Panc1 (cell line): ENCODE measurements at regions not wholly inside any gene's neighbourhood (a gene's known extent, or its start where the extent isn't known, plus 50 kb on each side); places are given as distances from the start of the nearest gene placed in this dataset.

Experiments used
- ATAC-seq: fragments of 200-7000 bp; cut with Tn5 transposase; 2 replicates; pipeline ENCODE4 v1.9.1; 2020; ENCODE audit warnings: mild to moderate bottlenecking, moderate library complexity
- BruUV-seq: library from RNA; stranded (reverse); fragments of 400-500 nt; replicated peaks from 2 replicates; lab custom pipeline; 2021; lab: Mats Ljungman, UMichigan
- CTCF ChIA-PET: fragments of 300-600 bp; sonication (Branson Sonifier 250); formaldehyde crosslinking; loops from one replicate; lab custom pipeline; 2022; ENCODE audit warnings: antibody characterized with exemption; lab: Charles Lee
- POLR2A ChIA-PET: fragments of 300-600 bp; sonication (Branson Sonifier 250); formaldehyde crosslinking; loops from one replicate; lab custom pipeline; 2022; ENCODE audit warnings: antibody characterized with exemption; lab: Charles Lee
- DNase-seq: peaks from one replicate; pipeline ENCODE4 v3.0.0-alpha.2; 2010; ENCODE audit warnings: low read depth, low spot score
- H3K27ac ChIP-seq: 2 replicates; pipeline ENCODE4 v1.5.1; 2011; ENCODE audit warnings: mild to moderate bottlenecking, low read length, inconsistent platforms
- H3K27me3 ChIP-seq: fragments of 200-500 bp; sonication (Bioruptor generic); 2 replicates; pipeline ENCODE4 v1.6.0; 2014; ENCODE audit warnings: low read length, inconsistent platforms; ENCODE audit not compliant: control insufficient read depth, insufficient read depth
- H3K36me3 ChIP-seq: fragments of 200-500 bp; sonication (Bioruptor generic); 2 replicates; pipeline ENCODE4 v1.5.1; 2014; ENCODE audit warnings: inconsistent platforms, mild to moderate bottlenecking, low read length, moderate library complexity; ENCODE audit not compliant: control insufficient read depth, insufficient read depth
- H3K4me1 ChIP-seq: 2 replicates; pipeline ENCODE4 v1.5.1; 2011; ENCODE audit warnings: inconsistent platforms, mild to moderate bottlenecking, low read length, moderate library complexity; ENCODE audit not compliant: control insufficient read depth, insufficient read depth
- H3K4me3 ChIP-seq, 2 experiments: 2 replicates each; pipeline ENCODE4 v1.5.1; 2011 to 2012; ENCODE audit warnings: low read depth in 2 of 2, low read length in 2 of 2, mild to moderate bottlenecking in 2 of 2, inconsistent platforms in 1 of 2, moderate library complexity in 1 of 2
- H3K9me3 ChIP-seq: fragments of 200-500 bp; sonication (Bioruptor generic); 2 replicates; pipeline ENCODE4 v1.5.1; 2014; ENCODE audit warnings: low read depth, mild to moderate bottlenecking, inconsistent platforms, low read length, moderate library complexity; ENCODE audit not compliant: control insufficient read depth, insufficient read depth
- POLR2AphosphoS5 ChIP-seq: IDR thresholded peaks from 2 replicates; pipeline ENCODE4 v1.6.1; 2012; ENCODE audit warnings: mild to moderate bottlenecking, low read depth, low read length, moderate library complexity
- REST ChIP-seq, 2 experiments: IDR thresholded peaks; 2 replicates each; pipeline ENCODE4 v1.6.1; 2011 to 2012; ENCODE audit warnings: low read depth in 2 of 2, control low read depth in 1 of 2, low read length in 1 of 2, mild to moderate bottlenecking in 1 of 2, moderate library complexity in 1 of 2; ENCODE audit not compliant: insufficient read depth in 1 of 2
- SIN3A ChIP-seq: IDR thresholded peaks from 2 replicates; pipeline ENCODE4 v1.6.1; 2012; ENCODE audit warnings: low read depth, mild to moderate bottlenecking, low read length, moderate library complexity, borderline replicate concordance; ENCODE audit not compliant: insufficient read depth
- TCF7L2 ChIP-seq: IDR thresholded peaks from 2 replicates; pipeline ENCODE4 v1.6.1; 2011; ENCODE audit warnings: mild to moderate bottlenecking, low read depth, low read length, inconsistent platforms
- in situ Hi-C: cut with HindIII; loops from 2 replicates; pipeline ENCODE4 v1.10.0; 2016; ENCODE audit warnings: low sequenced_read_pairs, low pct_unique_long_range_greater_than_20kb
- intact Hi-C: fragments of 100-400 bp; cut with micrococcal nuclease; formaldehyde crosslinking; loops from one replicate; pipeline ENCODE4 v1.10.0; 2022; ENCODE audit not compliant: unreplicated experiment
- TF ChIP-seq, protein P1 (sequence below): fragments of 450-650 bp; IDR thresholded peaks from 2 replicates; pipeline ENCODE4 v1.5.1; 2017; ENCODE audit warnings: mild to moderate bottlenecking

GRCh38 chr4:181952478-181952877 is 290.7 kb upstream of the TENM3 start:
- no peaks in the 10 kb centered on the region for H3K4me1 ChIP-seq
- no peak for TF ChIP-seq POLR2AphosphoS5
- TF ChIP-seq SIN3A: no peak
- TF ChIP-seq, protein P1, sequence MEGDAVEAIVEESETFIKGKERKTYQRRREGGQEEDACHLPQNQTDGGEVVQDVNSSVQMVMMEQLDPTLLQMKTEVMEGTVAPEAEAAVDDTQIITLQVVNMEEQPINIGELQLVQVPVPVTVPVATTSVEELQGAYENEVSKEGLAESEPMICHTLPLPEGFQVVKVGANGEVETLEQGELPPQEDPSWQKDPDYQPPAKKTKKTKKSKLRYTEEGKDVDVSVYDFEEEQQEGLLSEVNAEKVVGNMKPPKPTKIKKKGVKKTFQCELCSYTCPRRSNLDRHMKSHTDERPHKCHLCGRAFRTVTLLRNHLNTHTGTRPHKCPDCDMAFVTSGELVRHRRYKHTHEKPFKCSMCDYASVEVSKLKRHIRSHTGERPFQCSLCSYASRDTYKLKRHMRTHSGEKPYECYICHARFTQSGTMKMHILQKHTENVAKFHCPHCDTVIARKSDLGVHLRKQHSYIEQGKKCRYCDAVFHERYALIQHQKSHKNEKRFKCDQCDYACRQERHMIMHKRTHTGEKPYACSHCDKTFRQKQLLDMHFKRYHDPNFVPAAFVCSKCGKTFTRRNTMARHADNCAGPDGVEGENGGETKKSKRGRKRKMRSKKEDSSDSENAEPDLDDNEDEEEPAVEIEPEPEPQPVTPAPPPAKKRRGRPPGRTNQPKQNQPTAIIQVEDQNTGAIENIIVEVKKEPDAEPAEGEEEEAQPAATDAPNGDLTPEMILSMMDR: no peak
- no peak for TF ChIP-seq REST (IDR thresholded peaks at IDR 0.05; ENCODE audit: insufficient read depth in 1 of 2, low read depth in 2 of 2, low read length in 1 of 2)
- no peak for TF ChIP-seq TCF7L2
- no peak for DNase-seq
- H3K27ac ChIP-seq: no peak overlapping the region
- no peak overlapping the region for H3K4me3 ChIP-seq
- BruUV-seq: no TSS peak
- CTCF ChIA-PET: no interaction called here
- ATAC-seq: no peak
- in situ Hi-C loops: no loop called here
- H3K27me3 ChIP-seq: no peaks in the 10 kb centered on the region
- intact Hi-C loops: no loop called here
- H3K36me3 ChIP-seq: no peaks in the 10 kb centered on the region
- H3K9me3 ChIP-seq: no peaks in the 10 kb centered on the region
- POLR2A ChIA-PET: no interaction called here

DNA sequence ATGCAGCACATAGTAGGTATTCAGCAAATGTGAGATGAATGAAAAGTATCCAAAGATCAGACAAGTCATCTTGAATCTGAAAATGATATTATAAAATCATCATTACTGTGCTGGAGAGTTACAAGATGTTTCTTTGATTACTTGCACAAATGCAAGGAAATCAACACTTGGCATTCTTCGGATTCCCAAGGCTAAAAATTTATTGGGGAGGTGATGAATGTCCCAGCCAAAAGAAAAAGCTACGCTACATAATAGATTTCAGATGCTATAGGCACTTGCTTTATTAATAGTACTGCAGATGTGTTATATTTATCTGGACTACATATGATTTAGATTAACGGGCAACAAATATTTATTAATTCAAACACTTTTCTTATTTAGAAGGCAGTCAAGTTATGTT is 286.7 kb upstream of the TENM3 start:
- no peaks in the 10 kb centered on the region for H3K9me3 ChIP-seq
- no peak for ATAC-seq
- H3K4me3 ChIP-seq: no peak overlapping the region
- no peaks in the 10 kb centered on the region for H3K36me3 ChIP-seq
- no peak overlapping the region for H3K27ac ChIP-seq
- no TSS peak for BruUV-seq
- ChIA-PET CTCF (no interaction called here), POLR2A (no interaction called here)
- no peak for DNase-seq
- no peaks in the 10 kb centered on the region for H3K27me3 ChIP-seq
- intact Hi-C loops: no loop called here
- in situ Hi-C loops: no loop called here
- TF ChIP-seq, protein P1: no peak
- TF ChIP-seq TCF7L2: no peak
- no peak for TF ChIP-seq REST (IDR thresholded peaks at IDR 0.05; ENCODE audit: insufficient read depth in 1 of 2, low read depth in 2 of 2, low read length in 1 of 2)
- no peak for TF ChIP-seq SIN3A
- H3K4me1 ChIP-seq: no peaks in the 10 kb centered on the region
